ENCODE measurements at regions not wholly inside any gene's neighbourhood (a gene's known extent, or its start where the extent isn't known, plus 50 kb on each side); places are given as distances from the start of the nearest gene placed in this dataset.

DNA sequence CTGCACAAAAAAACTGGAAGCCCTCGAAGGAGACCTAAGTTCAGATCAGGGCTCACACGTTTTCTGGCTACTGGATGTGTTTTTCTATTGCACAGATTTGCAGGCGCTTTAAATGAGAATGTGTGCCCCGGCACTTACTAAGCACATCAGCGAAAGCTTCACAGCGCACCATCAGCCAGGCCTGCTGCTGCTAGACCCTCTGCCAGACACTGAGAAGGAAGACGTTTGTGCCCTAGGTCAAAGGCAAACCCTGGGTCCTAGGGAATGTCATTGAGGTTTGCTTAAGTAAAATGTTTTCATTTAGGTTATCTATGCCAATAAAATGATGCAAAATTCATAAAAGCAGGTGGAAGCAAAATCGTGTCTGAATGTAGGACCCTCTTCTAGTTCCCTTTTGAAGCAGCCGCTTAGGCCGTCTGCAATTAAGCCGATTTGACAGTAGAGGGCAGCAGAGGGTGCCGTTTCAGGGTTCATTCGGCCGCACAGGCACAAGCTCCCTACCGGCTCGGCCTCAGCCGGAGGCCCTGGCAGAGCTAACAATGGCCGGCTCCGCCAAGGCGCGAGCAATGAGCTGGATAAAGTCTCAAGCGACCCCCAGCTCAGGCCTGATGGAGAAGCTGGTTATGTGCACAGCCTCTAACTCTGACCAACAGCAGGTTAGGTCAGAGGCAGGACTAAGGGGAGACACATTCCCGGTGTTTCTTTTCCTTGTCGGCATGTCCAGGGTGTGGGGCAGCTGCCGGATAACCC is 107.2 kb upstream of the FOXA2 start:
- TF ChIP-seq CTCF (IDR thresholded peaks at IDR 0.05) (peak; percentile 82 to 96 (median 90)), POLR2A (IDR thresholded peaks at IDR 0.05) (no peak)

All from adrenal gland (tissue), 5 donors.